GM23338 (cell line): ENCODE measurements at regions not wholly inside any gene's neighbourhood (a gene's known extent, or its start where the extent isn't known, plus 50 kb on each side); places are given as distances from the start of the nearest gene placed in this dataset.

ENCODE experiments used
- CREB1 ChIP-seq: fragments of 250-450 bp; sonication (Bioruptor Pico); IDR thresholded peaks from 2 replicates; pipeline ENCODE4 v1.5.0; 2020; ENCODE audit warnings: low read depth, mild to moderate bottlenecking, moderate library complexity
- ETS1 ChIP-seq: IDR thresholded peaks from 2 replicates; pipeline ENCODE4 v1.6.1; 2016; ENCODE audit warnings: antibody characterized with exemption
- EZH2 ChIP-seq: fragments of 200-600 bp; sonication (generic); IDR thresholded peaks from one replicate; pipeline ENCODE4 v1.8.0; 2017; ENCODE audit warnings: antibody characterized with exemption, mild to moderate bottlenecking, low read depth; ENCODE audit not compliant: unreplicated experiment
- EZH2phosphoT487 ChIP-seq: fragments of 200-600 bp; sonication (generic); IDR thresholded peaks from one replicate; pipeline ENCODE4 v1.8.1; 2018; ENCODE audit warnings: antibody characterized with exemption; ENCODE audit not compliant: unreplicated experiment
- JUNB ChIP-seq: IDR thresholded peaks from one replicate; pipeline ENCODE4 v1.6.1; 2016; ENCODE audit warnings: antibody characterized with exemption; ENCODE audit not compliant: unreplicated experiment
- NANOG ChIP-seq: IDR thresholded peaks from 2 replicates; pipeline ENCODE4 v1.6.1; 2016; ENCODE audit warnings: antibody characterized with exemption, borderline replicate concordance
- POLR2AphosphoS5 ChIP-seq: IDR thresholded peaks from 2 replicates; pipeline ENCODE4 v1.6.1; 2016; ENCODE audit warnings: antibody characterized with exemption, low read depth
- REST ChIP-seq: IDR thresholded peaks from one replicate; pipeline ENCODE4 v1.6.1; 2018; ENCODE audit warnings: antibody characterized with exemption; ENCODE audit not compliant: unreplicated experiment
- STAT1 ChIP-seq: IDR thresholded peaks from one replicate; pipeline ENCODE4 v1.6.1; 2016; ENCODE audit warnings: antibody characterized with exemption; ENCODE audit not compliant: unreplicated experiment
- ZNF331 ChIP-seq: fragments of 250-450 bp; sonication (Bioruptor Pico); IDR thresholded peaks from 2 replicates; pipeline ENCODE4 v1.5.0; 2020; ENCODE audit warnings: low read depth, mild to moderate bottlenecking, moderate library complexity
- TF ChIP-seq, protein P1 (sequence below), 2 experiments: fragments of 200-600 bp in 1 of 2; sonication (generic) in 1 of 2; conservative IDR thresholded peaks; 2 replicates each; pipeline versions ENCODE4 v1.5.1 to v1.6.1; 2016 to 2017; ENCODE audit warnings: antibody characterized with exemption in 2 of 2, low read depth in 2 of 2, mild to moderate bottlenecking in 2 of 2, moderate library complexity in 1 of 2

- TF ChIP-seq, protein P1, sequence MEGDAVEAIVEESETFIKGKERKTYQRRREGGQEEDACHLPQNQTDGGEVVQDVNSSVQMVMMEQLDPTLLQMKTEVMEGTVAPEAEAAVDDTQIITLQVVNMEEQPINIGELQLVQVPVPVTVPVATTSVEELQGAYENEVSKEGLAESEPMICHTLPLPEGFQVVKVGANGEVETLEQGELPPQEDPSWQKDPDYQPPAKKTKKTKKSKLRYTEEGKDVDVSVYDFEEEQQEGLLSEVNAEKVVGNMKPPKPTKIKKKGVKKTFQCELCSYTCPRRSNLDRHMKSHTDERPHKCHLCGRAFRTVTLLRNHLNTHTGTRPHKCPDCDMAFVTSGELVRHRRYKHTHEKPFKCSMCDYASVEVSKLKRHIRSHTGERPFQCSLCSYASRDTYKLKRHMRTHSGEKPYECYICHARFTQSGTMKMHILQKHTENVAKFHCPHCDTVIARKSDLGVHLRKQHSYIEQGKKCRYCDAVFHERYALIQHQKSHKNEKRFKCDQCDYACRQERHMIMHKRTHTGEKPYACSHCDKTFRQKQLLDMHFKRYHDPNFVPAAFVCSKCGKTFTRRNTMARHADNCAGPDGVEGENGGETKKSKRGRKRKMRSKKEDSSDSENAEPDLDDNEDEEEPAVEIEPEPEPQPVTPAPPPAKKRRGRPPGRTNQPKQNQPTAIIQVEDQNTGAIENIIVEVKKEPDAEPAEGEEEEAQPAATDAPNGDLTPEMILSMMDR (conservative IDR thresholded peaks at IDR 0.05; ENCODE audit: low read depth in 2 of 2), result no peak
- no peak for TF ChIP-seq POLR2AphosphoS5
- no peak for TF ChIP-seq REST
- TF ChIP-seq EZH2, result no peak
- no peak for TF ChIP-seq EZH2phosphoT487
- TF ChIP-seq ETS1, result no peak
- TF ChIP-seq JUNB, result no peak
- no peak for TF ChIP-seq NANOG
- TF ChIP-seq STAT1, result no peak
- no peak for TF ChIP-seq CREB1 (CRISPR knock-in tag)
- no peak for TF ChIP-seq ZNF331 (CRISPR knock-in tag)
These were observed 167.5 kb upstream of the HTR2A start for GRCh38 chr13:47064381-47064780.
